ENCODE measurements at regions not wholly inside any gene's neighbourhood (a gene's known extent, or its start where the extent isn't known, plus 50 kb on each side); places are given as distances from the start of the nearest gene placed in this dataset.

- TF ChIP-seq, protein P1, sequence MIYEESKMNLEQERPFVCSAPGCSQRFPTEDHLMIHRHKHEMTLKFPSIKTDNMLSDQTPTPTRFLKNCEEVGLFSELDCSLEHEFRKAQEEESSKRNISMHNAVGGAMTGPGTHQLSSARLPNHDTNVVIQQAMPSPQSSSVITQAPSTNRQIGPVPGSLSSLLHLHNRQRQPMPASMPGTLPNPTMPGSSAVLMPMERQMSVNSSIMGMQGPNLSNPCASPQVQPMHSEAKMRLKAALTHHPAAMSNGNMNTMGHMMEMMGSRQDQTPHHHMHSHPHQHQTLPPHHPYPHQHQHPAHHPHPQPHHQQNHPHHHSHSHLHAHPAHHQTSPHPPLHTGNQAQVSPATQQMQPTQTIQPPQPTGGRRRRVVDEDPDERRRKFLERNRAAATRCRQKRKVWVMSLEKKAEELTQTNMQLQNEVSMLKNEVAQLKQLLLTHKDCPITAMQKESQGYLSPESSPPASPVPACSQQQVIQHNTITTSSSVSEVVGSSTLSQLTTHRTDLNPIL (CRISPR knock-in tag; IDR thresholded peaks at IDR 0.05; ENCODE audit: low read depth), result no peak
- no peak for TF ChIP-seq SNAI2 (CRISPR knock-in tag; IDR thresholded peaks at IDR 0.05)
- TF ChIP-seq ARNTL (CRISPR knock-in tag; IDR thresholded peaks at IDR 0.05; ENCODE audit: borderline replicate concordance, low read depth), result no peak
- TF ChIP-seq GLIS3 (CRISPR knock-in tag; IDR thresholded peaks at IDR 0.05), result no peak
- TF ChIP-seq BACH2 (CRISPR knock-in tag; IDR thresholded peaks at IDR 0.05; ENCODE audit: borderline replicate concordance), result no peak
- no peak for TF ChIP-seq PATZ1 (CRISPR knock-in tag; IDR thresholded peaks at IDR 0.05; ENCODE audit: borderline replicate concordance)
- no peak for TF ChIP-seq OSR1 (CRISPR knock-in tag; IDR thresholded peaks at IDR 0.05)
- TF ChIP-seq RARB (CRISPR knock-in tag; IDR thresholded peaks at IDR 0.05), result no peak
- TF ChIP-seq PPARA (CRISPR knock-in tag; IDR thresholded peaks at IDR 0.05; ENCODE audit: borderline replicate concordance), result no peak
- no peak for TF ChIP-seq ZNF70 (CRISPR knock-in tag; IDR thresholded peaks at IDR 0.05)
Measured at GRCh38 chr5:165184183-165184582, 1678.8 kb downstream of the MAT2B start (continued).

DNA sequence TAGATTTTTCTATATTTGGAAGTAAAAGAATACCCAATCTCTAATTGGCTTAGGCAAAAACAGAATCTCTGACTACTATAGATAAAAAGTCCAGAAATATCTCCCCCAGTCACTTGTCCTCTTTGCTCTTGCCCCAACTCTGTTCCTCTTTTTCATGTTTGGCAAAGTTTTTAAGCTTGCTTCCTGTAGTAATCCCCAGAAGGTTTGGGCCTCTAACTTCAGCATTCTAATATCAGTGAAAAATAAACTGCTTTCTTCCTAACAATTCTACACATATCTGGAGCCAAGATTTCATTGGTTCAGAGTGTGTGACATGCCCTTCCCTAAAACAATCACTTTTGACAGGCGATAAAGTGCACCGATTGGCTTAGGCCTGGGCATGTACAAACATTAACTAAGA lies 1680.3 kb downstream of the MAT2B start:
- no peak for ATAC-seq
- TF ChIP-seq GLIS3 (CRISPR knock-in tag; IDR thresholded peaks at IDR 0.05) (no peak), ISL1 (CRISPR knock-in tag; IDR thresholded peaks at IDR 0.05) (no peak), ZNF8 (CRISPR knock-in tag; IDR thresholded peaks at IDR 0.05) (no peak), PPARA (CRISPR knock-in tag; IDR thresholded peaks at IDR 0.05; ENCODE audit: borderline replicate concordance) (no peak), CSDC2 (CRISPR knock-in tag; IDR thresholded peaks at IDR 0.05) (no peak), OSR1 (CRISPR knock-in tag; IDR thresholded peaks at IDR 0.05) (no peak), ZFP30 (CRISPR knock-in tag; IDR thresholded peaks at IDR 0.05) (no peak), ESRRG (CRISPR knock-in tag; IDR thresholded peaks at IDR 0.05) (no peak), RARB (CRISPR knock-in tag; IDR thresholded peaks at IDR 0.05) (no peak)
- TF ChIP-seq, protein P1 (CRISPR knock-in tag; IDR thresholded peaks at IDR 0.05; ENCODE audit: low read depth), result no peak

GRCh38 chr5:165187815-165188214 lies 1682.4 kb downstream of the MAT2B start:
- ATAC-seq, result no peak
- TF ChIP-seq ZFP3 (CRISPR knock-in tag; IDR thresholded peaks at IDR 0.05), result no peak

DNA sequence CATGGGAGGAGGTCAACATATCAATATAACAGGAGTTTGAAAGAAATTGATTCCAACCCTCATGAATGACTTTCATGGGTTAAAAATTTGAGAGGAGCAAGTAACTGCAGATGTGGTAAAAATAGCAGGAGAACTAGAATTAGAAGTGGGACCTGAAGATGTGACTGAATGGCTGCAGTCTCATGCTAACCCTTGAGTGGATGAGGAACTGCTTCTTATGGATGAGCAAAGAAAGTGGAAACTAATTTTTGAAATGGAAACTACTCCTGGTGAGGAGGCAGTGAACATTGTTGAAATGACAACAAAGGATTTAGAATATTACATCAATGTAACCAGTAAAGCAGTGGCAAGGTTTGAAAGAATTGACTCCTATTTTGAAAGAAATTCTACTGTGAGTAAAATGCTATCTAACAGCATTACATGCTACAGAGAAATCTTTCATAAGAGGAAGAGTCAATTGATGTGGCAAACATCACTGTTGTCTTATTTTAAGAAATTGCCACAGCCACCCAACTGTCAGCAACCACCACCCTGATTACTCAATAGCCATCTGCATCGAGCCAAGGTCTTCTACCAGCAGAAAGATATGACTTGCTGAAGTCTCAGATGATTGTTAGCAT lies 1683.2 kb downstream of the MAT2B start:
- no peak for ATAC-seq
- no peak for TF ChIP-seq TOX (CRISPR knock-in tag; IDR thresholded peaks at IDR 0.05; ENCODE audit: borderline replicate concordance)

DNA sequence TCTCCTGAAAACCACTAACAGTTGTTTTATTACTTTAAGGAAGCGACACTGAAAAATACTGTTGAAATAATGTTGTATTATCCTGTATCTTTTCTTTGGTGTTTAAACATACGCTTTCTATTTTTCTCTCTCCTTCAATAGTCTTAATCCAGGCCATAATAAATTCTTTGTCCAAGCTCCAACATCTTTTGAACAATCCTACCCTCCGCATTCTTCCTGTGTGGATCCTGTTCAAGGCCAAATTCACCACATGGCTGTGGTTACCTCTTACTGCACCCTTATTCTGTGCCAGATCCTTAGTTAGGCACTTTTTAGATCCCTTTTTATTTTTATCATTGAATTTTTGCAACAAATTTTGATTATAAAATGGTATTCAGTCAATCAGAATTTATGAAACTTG lies 1691.5 kb downstream of the MAT2B start:
- TF ChIP-seq SNAI2 (CRISPR knock-in tag; IDR thresholded peaks at IDR 0.05) (no peak), ZFP3 (CRISPR knock-in tag; IDR thresholded peaks at IDR 0.05) (no peak), CSRNP3 (CRISPR knock-in tag; IDR thresholded peaks at IDR 0.05) (no peak), ZNF565 (CRISPR knock-in tag; conservative IDR thresholded peaks at IDR 0.05; ENCODE audit: low read depth) (no peak), ISL1 (CRISPR knock-in tag; IDR thresholded peaks at IDR 0.05) (no peak), CSDC2 (CRISPR knock-in tag; IDR thresholded peaks at IDR 0.05) (no peak), ZC3H10 (CRISPR knock-in tag; IDR thresholded peaks at IDR 0.05) (no peak), ESRRG (CRISPR knock-in tag; IDR thresholded peaks at IDR 0.05) (no peak), TOX (CRISPR knock-in tag; IDR thresholded peaks at IDR 0.05; ENCODE audit: borderline replicate concordance) (no peak)
- ATAC-seq, result no peak

Data from SK-N-SH treated with all-trans-retinoic acid at 6 μM for 48 hours (cell line).